ENCODE measurements at regions not wholly inside any gene's neighbourhood (a gene's known extent, or its start where the extent isn't known, plus 50 kb on each side); places are given as distances from the start of the nearest gene placed in this dataset.

DNA sequence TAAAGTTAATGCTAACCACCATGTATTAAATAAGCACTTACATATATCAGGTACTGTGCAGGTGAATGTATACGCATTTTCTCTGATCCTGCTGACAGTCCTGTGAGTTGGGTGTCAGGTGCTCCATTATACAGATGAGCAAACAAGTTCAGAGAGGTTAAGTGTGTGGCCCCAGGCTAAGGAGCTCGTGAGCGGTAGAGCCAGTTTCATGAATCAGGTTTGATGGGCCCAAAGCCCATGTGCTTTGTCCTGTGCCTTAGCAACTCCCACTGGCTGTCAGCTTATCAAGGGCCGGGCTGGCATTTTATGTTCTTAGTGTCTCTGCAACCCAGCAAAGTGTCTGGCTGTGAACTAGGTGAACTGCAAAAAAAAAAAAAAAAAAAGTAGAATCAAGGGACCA, 701.2 kb upstream of the TBX3 start:
- no peak for TF ChIP-seq ARNTL (CRISPR knock-in tag; IDR thresholded peaks at IDR 0.05; ENCODE audit: borderline replicate concordance, low read depth)
- TF ChIP-seq, protein P1, sequence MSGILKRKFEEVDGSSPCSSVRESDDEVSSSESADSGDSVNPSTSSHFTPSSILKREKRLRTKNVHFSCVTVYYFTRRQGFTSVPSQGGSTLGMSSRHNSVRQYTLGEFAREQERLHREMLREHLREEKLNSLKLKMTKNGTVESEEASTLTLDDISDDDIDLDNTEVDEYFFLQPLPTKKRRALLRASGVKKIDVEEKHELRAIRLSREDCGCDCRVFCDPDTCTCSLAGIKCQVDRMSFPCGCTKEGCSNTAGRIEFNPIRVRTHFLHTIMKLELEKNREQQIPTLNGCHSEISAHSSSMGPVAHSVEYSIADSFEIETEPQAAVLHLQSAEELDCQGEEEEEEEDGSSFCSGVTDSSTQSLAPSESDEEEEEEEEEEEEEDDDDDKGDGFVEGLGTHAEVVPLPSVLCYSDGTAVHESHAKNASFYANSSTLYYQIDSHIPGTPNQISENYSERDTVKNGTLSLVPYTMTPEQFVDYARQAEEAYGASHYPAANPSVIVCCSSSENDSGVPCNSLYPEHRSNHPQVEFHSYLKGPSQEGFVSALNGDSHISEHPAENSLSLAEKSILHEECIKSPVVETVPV (CRISPR knock-in tag; IDR thresholded peaks at IDR 0.05): no peak
- TF ChIP-seq, protein P2, sequence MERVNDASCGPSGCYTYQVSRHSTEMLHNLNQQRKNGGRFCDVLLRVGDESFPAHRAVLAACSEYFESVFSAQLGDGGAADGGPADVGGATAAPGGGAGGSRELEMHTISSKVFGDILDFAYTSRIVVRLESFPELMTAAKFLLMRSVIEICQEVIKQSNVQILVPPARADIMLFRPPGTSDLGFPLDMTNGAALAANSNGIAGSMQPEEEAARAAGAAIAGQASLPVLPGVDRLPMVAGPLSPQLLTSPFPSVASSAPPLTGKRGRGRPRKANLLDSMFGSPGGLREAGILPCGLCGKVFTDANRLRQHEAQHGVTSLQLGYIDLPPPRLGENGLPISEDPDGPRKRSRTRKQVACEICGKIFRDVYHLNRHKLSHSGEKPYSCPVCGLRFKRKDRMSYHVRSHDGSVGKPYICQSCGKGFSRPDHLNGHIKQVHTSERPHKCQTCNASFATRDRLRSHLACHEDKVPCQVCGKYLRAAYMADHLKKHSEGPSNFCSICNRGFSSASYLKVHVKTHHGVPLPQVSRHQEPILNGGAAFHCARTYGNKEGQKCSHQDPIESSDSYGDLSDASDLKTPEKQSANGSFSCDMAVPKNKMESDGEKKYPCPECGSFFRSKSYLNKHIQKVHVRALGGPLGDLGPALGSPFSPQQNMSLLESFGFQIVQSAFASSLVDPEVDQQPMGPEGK (CRISPR knock-in tag; IDR thresholded peaks at IDR 0.05; ENCODE audit: borderline replicate concordance): no peak
- no peak for TF ChIP-seq GLIS3 (CRISPR knock-in tag; IDR thresholded peaks at IDR 0.05)
- no peak for TF ChIP-seq TCF4 (CRISPR knock-in tag; IDR thresholded peaks at IDR 0.05; ENCODE audit: borderline replicate concordance)
- no peak for TF ChIP-seq CREB5 (CRISPR knock-in tag; IDR thresholded peaks at IDR 0.05; ENCODE audit: low read depth)
